ENCODE measurements at regions not wholly inside any gene's neighbourhood (a gene's known extent, or its start where the extent isn't known, plus 50 kb on each side); places are given as distances from the start of the nearest gene placed in this dataset.
"Not testable (repeated sequence)": the region's sequence is repeated elsewhere in the genome, so short reads cannot be mapped to it uniquely, and the experiment has no call there.

GRCh38 chr2:146970981-146971380, 873.8 kb upstream of the ACVR2A start:
- not testable (repeated sequence) for DNase-seq (ENCODE audit: low read depth)

GRCh38 chr2:146969703-146970102, 875.1 kb upstream of the ACVR2A start:
- DNase-seq (ENCODE audit: low read depth), result not testable (repeated sequence)

GRCh38 chr2:146964494-146964893, 880.3 kb upstream of the ACVR2A start:
- no peak for DNase-seq (ENCODE audit: low read depth)

- DNase-seq (ENCODE audit: low read depth), result no peak
These were observed 890.3 kb upstream of the ACVR2A start for GRCh38 chr2:146954544-146954943.

DNA sequence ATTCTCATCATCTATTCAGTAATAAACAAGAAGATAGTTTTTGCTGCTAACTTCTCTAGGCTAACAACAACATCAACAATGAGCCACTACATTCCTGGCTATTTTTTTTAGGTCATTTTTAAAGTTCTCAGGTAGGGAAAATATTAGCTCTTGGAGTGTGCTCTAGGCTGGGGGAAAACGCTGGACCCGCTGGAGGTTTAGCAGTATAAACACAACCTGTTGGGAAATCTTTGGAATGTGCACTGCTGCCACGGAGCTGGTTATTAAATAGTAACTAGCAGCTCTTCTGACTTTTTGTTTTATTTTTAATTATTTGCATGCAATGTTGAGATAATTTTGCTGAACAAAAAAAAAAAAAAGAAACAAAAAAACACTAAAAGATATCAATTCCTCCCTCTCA, 892.1 kb upstream of the ACVR2A start:
- no peak for DNase-seq (ENCODE audit: low read depth)

GRCh38 chr2:146950911-146951310, 893.9 kb upstream of the ACVR2A start:
- no peak for DNase-seq (ENCODE audit: low read depth)

GRCh38 chr2:146950361-146950760, 894.5 kb upstream of the ACVR2A start:
- no peak for DNase-seq (ENCODE audit: low read depth)

DNA sequence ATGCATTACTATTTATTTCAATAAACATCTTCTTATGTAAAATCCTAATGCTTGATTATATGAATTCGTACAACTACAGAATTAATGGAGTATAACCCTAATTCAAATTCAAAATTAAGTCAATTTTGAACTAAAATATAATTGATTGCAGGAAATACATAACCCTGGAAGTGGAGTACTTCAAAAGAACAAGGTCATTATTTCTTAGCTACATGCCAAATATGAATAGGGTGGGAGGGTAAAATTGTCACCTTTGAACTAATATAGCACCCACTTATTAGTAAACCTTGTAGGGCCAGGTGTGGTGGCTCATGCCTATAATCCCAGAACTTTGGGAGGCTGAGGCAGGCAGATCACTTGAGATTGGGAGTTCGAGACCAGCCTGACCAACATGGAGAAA, 895.4 kb upstream of the ACVR2A start:
- DNase-seq (ENCODE audit: low read depth), result no peak

DNA sequence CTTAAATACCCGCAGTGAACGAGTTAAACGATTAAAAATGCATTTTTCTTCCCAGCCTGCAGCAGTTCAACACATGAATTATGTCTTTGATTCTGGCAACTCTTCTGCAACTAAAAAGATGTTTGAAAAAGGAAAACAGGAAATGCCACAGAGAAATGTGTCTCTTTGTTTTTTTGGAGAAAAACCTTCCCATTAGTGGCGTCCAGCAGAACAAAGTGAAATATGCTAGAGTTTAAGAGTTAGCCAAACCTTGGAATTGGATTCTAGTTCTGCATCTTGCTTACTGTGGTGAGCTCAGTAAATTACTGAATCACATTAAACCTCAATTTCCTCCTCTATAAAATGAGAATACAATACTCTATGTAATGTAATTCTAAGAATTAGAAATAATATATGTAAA, 900.2 kb upstream of the ACVR2A start:
- no peak for DNase-seq (ENCODE audit: low read depth)

GRCh38 chr2:146939991-146940685, 904.7 kb upstream of the ACVR2A start:
- no peak for DNase-seq (ENCODE audit: low read depth)

DNA sequence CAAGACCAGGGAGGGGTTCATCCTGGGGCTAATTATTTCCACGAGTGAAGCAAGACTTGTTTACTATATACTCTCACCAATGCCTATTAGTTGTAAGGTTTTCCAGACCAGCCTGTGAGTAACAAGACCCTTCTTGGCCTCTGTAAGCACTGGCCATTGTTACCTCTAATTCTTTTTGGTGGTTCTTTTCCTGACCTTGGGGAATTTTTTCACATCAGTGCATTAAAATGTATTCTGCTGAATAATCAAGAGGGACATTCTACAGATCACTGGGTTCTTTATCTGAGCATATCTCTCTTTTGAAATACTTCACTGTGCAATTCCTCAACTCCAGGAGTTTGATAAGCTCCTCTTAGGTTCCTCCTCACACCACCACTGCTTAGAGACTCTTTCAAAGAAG, 909.9 kb upstream of the ACVR2A start:
- no peak for DNase-seq (ENCODE audit: low read depth)

GRCh38 chr2:146931109-146931508, 913.7 kb upstream of the ACVR2A start:
- no peak for DNase-seq (ENCODE audit: low read depth)

DNA sequence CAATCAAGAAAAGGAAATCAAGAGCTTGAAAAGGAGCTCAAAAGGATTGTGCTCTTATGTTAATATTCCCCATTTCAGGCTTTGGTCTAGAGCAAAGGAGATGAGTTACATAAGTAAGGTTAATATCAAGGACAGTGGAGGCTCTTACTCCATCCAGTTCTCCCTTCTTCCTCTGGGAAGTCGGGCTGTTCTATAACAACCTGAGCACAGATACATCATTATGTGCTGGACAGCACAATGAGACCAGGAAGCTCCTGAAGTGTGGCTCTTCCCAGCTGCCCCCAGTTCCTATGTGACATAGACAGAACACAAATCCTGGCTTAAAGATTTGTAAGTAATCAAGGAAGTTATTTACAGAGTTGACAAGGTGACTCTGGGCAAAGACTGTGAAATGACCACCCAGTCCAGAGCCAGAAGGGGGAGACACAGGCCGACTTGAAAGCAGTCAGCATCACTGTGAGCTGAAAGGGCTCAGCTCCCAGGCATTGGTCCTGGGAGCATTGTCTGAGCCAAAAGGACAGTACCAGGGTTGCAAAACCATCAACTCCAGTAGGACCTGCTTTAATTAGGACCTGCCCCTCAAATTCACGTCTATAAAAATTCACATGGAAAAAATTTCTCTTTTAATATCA, 917.6 kb upstream of the ACVR2A start:
- DNase-seq (ENCODE audit: low read depth), result no peak

DNA sequence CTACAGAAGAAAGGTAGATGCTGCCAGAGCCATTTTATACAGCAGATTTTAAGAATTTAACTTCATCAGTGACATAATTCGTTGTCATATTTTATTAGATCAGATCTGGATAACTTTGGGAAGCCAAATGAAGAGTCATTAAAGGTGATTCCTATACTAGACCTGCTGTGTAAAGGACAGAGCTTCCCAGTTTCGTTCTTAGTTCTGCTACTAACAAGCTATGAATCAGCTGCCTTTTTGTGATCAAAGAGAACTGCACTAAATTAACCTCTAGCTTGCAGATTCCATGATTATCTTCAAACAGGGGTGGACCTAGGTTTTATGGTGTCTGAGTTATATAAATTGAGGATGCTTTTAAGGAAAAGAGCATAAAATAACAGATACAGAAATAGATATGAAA, 926.5 kb upstream of the ACVR2A start:
- DNase-seq (ENCODE audit: low read depth), result no peak

- no peak for DNase-seq (ENCODE audit: low read depth)
These were observed 927.3 kb upstream of the ACVR2A start for GRCh38 chr2:146917431-146918042.

DNA sequence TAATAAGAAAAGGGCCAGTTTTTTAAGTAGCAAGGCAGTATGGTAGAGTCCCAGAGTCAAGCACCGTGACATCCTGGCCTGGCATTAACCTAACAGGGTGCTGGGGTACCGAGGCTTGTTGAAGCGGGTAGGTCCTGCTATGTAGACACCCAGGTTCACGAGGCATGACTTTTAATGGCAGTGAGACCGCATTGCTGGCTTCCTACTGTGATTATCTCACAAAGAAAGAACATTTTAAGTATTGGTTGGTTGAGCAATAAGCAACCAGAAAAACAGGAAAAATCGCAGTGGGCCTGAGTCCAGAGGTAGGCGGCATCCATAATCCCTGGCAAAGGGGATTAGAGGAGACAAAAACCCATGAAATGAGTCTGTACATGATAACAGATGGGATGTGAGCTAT, 927.9 kb upstream of the ACVR2A start:
- DNase-seq (ENCODE audit: low read depth), result no peak

- DNase-seq (ENCODE audit: low read depth), result no peak
These were observed 931.4 kb upstream of the ACVR2A start for GRCh38 chr2:146913476-146913875.

DNA sequence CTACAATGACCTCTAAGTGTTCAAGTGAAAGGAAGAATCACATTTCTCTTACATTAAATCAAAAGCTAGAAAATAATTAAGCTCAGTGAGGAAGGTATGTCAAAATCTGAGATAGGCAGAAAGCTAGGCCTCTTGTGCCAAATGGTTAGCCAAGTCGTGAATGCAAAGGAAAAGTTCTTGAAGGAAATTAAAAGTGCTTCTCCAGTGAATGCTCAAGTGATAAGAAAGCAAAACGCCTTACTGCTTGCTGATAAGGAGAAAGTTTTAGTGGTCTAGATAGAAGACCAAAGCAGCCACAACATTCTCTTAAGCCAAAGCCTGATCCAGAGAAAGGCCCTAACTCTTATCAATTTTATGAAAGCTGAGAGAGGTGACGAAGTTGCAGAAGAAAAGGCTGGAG, 932.3 kb upstream of the ACVR2A start:
- DNase-seq (ENCODE audit: low read depth), result no peak

- DNase-seq (ENCODE audit: low read depth), result no peak
These were observed 936.1 kb upstream of the ACVR2A start for GRCh38 chr2:146908776-146909175.

DNA sequence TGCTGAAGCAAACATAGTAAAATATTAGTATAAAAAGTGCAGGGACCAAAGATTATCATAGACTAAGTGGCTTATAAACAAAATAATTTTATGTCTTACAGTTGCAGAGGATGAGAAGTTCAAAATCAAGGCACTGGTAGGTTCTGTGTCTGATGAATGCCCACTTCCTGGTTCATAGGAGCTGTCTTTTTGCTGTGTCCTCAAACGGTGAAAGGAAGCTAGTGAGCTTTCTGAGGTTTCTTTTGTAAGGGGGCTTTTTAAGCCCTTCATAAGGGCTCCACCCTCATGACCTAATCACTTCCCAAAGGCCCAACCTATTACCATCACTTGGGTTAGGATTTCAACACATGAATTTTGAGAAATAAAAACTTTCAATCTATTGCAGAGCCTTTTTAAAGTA, 946.7 kb upstream of the ACVR2A start:
- no peak for DNase-seq (ENCODE audit: low read depth)

GRCh38 chr2:146894514-146894913, 950.3 kb upstream of the ACVR2A start:
- DNase-seq (ENCODE audit: low read depth), result no peak

GRCh38 chr2:146893500-146894041, 951.3 kb upstream of the ACVR2A start:
- no peak for DNase-seq (ENCODE audit: low read depth)

DNA sequence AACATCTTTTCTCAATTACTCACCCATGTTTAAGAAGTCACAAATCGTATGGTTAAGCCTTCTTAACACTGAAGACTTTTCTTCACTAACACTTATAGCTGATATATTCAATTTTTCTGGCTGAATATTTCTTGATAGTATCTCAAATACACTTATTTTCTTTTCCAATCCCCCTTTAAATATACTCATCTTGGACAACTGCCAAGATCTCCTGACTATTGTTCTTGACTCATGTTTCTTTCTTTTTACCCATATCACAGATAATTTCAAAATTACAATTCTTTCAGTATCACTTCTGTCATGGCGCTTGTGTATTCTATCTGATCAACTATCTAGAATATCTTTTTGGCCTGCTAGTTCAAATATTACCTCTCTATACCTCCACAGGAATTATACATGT, 954.3 kb upstream of the ACVR2A start:
- no peak for DNase-seq (ENCODE audit: low read depth)
